GM19395 (cell line): ENCODE measurements at regions not wholly inside any gene's neighbourhood (a gene's known extent, or its start where the extent isn't known, plus 50 kb on each side); places are given as distances from the start of the nearest gene placed in this dataset.
"Not testable (repeated sequence)": the region's sequence is repeated elsewhere in the genome, so short reads cannot be mapped to it uniquely, and the experiment has no call there.

Source experiments
- ATAC-seq: cut with Tn5 transposase; IDR thresholded peaks from one replicate; pipeline ENCODE4 v1.9.1; 2021; ENCODE audit warnings: mild to moderate bottlenecking, moderate library complexity; ENCODE audit not compliant: unreplicated experiment

GRCh38 chr6:25176466-25176865 lies 102.7 kb upstream of the CARMIL1 start:
- ATAC-seq, result no peak

DNA sequence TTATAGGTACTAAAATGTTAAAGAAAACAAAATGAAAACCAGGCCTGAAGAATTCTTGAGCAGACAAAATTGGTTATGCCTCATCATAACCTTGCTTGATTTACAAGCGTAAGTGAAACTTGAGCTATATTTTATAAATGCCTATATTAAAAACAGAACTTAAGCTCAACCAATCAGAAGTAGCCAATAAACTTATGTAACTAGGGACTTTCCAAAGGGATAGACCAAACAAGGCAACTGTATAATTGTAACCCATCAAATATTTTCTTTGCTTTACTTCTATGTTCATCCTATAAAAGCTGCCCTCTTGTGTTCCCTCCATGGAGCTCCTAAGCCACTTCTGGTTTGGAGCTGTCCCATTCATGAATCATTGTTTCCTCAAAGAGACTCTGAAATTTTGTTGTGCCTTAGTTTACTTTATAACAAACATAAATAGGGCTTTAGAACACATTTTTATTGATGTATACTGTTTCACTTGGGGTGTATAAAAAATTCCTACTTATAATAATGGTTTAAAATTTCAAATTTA lies 101.6 kb upstream of the CARMIL1 start:
- no peak for ATAC-seq

DNA sequence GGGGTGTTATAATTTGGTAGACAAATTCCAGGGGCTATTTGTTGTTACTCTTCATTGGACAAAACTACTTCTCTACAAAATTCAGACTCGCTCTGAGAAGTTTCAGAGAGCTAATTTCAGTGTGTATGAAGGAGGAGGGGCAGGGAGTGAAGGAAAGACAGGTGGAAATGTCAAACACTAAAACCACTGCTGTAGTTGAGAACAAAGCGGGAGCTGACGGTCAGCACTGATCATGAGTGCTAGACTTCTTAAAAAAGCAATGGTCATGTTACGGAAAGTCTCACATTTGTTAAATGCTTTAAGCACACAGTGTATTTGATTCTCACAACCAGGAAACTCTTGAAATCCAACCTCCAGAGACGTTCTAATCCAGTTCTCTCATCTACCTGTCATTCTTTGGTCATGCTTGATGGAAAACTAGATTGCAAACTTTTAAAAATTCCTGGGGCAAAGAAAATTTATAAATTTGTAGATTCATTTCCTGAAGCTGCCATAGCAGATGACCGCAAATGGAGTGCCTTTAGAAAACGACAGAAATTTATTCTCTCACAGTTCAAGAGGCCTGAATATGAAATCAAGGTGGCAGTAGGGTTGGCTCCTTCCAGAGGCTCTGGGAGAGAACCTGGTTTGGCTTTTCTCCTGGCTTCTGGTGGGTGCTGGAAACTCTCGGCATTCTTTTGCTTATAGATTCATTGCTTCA lies 100.7 kb upstream of the CARMIL1 start:
- no peak for ATAC-seq

- no peak for ATAC-seq
Observed at GRCh38 chr6:25179051-25179778, 100.0 kb upstream of the CARMIL1 start.

DNA sequence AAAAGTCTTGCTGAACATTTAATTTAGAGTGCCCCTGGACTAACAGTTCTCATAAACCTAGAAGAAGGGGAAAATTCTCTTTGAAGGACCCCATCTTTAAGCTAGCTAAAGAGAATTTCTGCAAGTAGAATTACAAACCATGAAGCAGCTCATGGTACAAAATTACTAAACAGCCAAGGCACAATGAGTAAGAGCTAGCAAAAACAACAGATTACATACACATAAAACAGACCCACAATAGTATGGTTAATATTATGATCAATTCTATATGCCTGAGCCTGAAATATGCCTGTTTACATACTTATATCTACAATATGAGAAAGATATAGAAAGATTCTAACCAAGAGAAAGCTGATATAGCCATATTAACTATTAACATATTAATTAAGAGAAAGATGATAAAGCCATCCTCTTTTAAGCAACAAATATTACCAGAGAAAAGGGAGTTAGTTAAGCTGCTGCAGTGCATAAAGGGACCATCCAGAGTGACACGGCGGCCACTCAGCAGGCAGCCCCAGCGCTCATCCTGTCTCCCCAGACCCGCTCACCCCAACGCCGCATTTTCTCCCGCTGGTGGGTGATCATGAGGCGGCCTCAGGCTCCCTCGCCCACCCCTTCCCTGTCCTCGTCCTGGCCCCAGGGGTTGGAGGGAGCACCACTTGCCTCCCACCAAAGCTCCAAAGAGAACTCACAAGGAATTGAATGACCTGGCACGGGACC lies 98.4 kb upstream of the CARMIL1 start:
- ATAC-seq, result no peak

- ATAC-seq, result no peak
Observed at GRCh38 chr6:25181350-25181724, 97.8 kb upstream of the CARMIL1 start.

GRCh38 chr6:25181923-25182322 lies 97.3 kb upstream of the CARMIL1 start:
- ATAC-seq, result no peak

GRCh38 chr6:25186919-25187318 lies 92.3 kb upstream of the CARMIL1 start:
- no peak for ATAC-seq

DNA sequence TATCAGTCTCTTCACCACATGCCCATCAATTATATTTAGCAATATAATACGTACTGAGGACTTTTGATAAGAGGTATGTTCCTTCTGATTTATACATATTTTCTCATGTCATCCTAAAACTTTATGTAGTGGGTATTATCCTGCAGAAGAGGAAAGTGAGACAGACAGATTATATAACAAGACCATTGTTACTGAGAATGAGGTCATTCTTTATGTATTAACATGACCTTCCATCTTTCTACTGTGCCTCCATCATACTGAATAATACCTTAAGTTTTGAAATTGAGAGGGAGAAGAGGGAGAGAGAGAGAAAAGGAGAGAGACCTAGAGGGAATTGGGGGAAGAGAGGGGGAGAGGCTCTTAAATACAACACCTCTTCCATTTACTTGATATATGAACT lies 90.9 kb upstream of the CARMIL1 start:
- no peak for ATAC-seq

- no peak for ATAC-seq
Observed at GRCh38 chr6:25192590-25193459, 86.3 kb upstream of the CARMIL1 start.

GRCh38 chr6:25193460-25194171 lies 85.6 kb upstream of the CARMIL1 start:
- no peak for ATAC-seq

DNA sequence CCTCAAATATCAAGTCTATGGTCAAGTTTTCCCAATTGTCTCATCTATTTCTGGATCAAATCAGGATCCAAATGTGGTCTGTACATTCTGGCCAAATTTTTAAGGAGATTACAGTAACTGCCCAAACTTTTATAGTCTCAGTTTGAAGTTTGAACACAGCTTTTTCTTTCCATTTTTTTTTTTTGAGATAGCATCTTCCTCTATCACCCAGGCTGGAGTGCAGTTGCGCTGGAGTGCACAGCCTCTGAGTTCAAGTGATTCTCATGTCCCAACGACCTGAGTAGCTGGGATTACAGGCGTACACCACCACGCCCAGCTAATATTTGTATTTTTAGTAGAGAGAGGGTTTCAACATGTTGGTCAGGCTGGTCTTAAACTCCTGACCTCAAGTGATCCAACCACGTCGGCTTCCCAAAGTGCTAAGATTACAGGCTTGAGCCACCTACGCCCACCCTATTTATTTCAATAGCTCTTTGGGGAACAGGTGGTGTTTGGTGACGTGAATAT lies 84.9 kb upstream of the CARMIL1 start:
- ATAC-seq, result no peak

DNA sequence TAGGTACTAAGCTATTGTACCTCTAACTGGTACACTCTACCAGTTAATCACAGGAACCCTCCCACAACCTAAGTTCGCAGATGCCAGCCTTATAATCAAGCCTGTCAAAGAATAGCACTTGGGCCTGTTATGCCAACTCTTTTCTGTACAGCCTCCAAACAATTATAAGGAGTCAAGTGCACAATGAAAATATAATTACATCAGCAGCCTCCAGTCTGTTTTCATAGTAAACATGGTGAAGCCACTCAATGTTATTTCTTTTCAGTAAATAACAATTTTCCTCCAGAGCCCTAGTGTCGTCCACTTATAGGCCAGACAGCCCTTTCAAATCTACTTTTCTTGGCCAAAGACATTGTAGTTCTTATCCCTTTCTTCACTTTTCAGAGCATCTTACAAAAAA lies 82.7 kb upstream of the CARMIL1 start:
- ATAC-seq, result no peak

DNA sequence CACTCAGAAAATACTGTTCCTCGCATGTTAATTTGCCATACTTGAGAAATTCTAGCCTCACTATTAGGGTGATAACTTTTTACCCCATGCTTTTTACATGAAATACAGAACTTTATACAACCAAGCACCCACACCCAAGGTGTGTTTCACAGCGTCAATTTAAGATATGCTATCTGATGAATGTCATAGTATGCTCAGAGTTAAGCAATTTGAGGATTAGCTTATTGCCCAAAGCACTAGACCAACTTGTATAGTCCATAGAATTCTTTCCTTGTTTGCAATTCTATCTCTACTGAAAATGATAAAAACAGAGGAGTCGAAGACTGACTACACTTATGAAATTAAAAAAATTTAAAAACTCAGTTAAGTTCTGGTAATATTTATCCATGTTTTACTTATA lies 82.1 kb upstream of the CARMIL1 start:
- ATAC-seq, result no peak

DNA sequence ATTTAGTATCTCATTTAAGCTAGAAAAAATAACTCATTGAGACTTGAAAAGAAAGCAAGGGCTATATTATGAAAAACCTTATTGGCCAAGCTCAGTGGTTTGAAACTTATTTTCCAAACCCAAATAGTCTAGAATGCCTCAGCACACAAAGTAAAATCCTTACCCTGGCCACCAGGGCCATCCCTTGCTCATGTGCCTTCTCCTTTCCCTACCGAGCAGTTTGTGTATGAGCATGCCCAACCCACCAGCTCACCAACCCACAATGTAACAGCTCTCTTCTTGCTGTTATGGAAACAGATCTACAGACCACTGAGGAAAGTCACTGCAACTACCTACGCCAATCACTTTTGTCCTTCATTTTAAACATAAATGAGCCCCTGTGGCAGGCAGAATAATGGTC lies 79.6 kb upstream of the CARMIL1 start:
- no peak for ATAC-seq

- no peak for ATAC-seq
Observed at GRCh38 chr6:25202504-25202903, 76.7 kb upstream of the CARMIL1 start.

GRCh38 chr6:25205629-25206028 lies 73.5 kb upstream of the CARMIL1 start:
- no peak for ATAC-seq

DNA sequence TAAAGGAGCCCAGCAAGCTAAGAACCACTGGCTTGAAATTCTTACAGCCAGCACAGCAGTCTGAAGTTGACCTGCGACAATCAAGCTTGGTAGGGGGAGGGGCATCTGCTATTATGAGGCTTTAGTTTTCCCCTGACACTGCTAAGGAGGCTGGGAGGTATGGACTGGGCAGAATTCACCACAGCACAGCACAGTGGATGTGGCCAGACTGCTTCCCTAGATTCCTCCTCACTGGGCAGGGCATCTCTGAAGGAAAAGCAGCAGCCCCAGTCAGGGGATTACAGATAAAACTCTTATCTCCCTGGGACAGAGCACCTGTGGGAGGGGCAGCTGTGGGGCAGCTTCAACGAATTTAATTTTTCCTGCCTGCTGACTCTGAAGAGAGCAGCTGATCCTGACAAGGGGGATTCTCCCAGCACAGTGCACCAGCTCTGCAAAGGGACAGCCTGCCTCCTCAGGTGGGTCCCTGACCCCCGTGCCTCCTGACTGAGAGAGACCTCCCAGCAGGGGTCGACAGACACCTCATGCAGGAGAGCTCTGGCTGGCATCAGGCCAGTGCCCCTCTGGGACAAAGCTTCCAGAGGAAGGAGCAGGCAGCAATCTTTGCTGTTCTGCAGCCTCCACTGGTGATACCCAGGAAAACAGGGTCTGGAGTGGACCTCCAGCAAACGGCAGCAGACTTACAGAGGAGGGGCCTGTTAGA lies 71.6 kb upstream of the CARMIL1 start:
- ATAC-seq, result not testable (repeated sequence)

DNA sequence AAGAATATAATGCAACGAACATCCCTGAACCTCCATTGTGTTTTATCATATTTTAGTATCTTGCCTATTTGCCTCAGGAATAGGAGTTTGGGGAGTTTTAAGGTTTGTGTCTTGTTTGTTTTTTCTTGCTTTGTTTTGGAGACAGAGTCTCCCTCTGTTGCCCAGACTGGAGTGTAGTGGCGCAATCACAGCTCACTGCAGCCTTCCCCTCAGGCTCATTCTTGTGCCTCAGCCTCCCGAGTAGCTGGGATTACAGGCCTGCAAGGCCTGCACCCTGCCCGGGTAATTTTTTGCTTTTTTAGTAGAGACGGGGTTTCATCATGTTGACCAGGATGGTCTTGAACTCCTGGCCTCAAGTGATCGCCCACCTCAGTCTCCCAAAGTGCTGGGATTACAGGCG lies 63.3 kb upstream of the CARMIL1 start:
- ATAC-seq, result no peak
